ENCODE measurements at regions not wholly inside any gene's neighbourhood (a gene's known extent, or its start where the extent isn't known, plus 50 kb on each side); places are given as distances from the start of the nearest gene placed in this dataset.

DNA sequence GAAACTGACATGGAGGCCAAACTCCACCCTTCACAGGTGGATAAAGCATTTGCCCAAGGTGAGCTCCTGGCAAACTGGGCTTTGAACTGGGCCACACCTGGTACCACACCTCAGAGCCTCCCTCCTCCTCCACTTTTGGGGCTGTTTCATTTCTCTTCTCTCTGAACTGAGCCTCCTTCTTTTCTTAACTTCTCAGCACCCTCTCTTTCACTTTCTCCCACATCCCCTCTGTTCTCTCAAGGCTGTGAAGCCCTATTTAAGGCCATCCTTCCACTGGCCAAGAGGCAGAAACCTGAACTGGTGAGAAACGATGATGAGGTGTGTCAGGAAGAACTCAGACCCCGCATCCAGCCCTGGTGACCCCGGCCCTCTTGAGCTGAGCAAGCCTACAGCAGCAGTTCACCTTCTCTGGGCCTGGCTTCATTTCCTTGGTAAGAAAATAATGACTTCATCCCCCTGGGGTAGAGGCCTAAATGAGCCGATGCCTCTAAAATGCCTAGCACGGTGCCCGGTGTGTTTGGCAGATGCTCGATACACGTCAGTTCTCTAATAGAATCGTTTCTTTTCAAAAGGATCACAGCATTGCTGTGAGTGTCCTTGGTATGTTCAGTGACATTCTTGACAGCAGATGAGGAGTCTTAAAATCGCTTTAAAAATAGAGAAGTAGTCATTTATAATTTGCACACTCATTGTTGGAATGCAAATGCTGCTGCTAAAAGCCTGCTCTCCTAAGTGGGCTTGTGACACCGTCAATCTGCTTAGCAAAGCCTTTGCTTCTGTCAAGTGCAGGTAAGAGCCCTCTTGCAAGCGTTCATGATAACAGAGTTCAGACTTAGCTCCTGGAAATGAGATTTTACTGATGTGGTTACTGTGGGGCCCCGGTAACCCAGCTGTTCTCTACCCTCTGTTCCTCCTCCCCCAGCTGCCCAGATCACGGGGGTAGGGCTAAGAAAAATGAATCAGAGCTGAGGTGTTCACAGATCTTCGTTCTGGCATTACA is 97.7 kb upstream of the ATP2B2 start:
- H3K4me1 ChIP-seq (ENCODE audit: low read length) = peaks cover 6% of the 10 kb centered on the region
- H3K9me3 ChIP-seq (ENCODE audit: insufficient read depth, low read length) = no peaks in the 10 kb centered on the region
- H3K4me3 ChIP-seq (ENCODE audit: low read length) = no peak overlapping the region
- no peak overlapping the region for H3K9ac ChIP-seq (ENCODE audit: low read length)
- H3K79me2 ChIP-seq (ENCODE audit: low read length) = no peaks in the 10 kb centered on the region
- no peak overlapping the region for H3K4me2 ChIP-seq (ENCODE audit: low read length)
- H3K27ac ChIP-seq (ENCODE audit: low read length) = no peak overlapping the region
- no peak overlapping the region for H2AFZ ChIP-seq (ENCODE audit: low read depth, low read length)
- H4K20me1 ChIP-seq (ENCODE audit: insufficient read depth, low read length) = no peaks in the 10 kb centered on the region
- TF ChIP-seq, protein P1, sequence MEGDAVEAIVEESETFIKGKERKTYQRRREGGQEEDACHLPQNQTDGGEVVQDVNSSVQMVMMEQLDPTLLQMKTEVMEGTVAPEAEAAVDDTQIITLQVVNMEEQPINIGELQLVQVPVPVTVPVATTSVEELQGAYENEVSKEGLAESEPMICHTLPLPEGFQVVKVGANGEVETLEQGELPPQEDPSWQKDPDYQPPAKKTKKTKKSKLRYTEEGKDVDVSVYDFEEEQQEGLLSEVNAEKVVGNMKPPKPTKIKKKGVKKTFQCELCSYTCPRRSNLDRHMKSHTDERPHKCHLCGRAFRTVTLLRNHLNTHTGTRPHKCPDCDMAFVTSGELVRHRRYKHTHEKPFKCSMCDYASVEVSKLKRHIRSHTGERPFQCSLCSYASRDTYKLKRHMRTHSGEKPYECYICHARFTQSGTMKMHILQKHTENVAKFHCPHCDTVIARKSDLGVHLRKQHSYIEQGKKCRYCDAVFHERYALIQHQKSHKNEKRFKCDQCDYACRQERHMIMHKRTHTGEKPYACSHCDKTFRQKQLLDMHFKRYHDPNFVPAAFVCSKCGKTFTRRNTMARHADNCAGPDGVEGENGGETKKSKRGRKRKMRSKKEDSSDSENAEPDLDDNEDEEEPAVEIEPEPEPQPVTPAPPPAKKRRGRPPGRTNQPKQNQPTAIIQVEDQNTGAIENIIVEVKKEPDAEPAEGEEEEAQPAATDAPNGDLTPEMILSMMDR (IDR thresholded peaks at IDR 0.05; ENCODE audit: low read depth, low read length) = no peak
- TF ChIP-seq EZH2phosphoT487 (IDR thresholded peaks at IDR 0.05; ENCODE audit: low read depth) = no peak
- H3K27me3 ChIP-seq (ENCODE audit: low read depth, low read length) = peaks cover 14% of the 10 kb centered on the region
- no peaks in the 10 kb centered on the region for H3K36me3 ChIP-seq (replicated peaks; ENCODE audit: low read depth, low read length)

DNA sequence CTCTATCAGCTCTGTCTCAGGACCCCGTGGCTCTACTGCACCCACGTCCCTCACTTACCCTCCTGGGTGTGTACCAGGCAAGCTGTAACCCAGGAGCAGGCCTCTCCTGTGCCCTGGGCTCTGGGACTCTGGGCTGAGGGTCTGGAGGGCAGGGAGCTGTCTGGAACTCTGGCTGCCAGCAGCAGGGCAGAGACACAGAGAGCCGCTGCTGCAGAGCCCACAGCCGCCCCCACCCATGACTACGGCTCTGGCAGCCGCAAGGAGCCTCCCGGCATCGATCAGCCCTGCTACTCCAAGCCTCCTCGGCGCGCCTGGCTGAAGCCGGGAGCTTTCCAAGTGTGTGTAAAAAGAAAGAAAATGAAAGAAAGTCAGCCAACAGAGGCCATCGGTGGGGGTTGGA is 103.7 kb upstream of the ATP2B2 start:
- Histone ChIP-seq H4K20me1 (ENCODE audit: insufficient read depth, low read length) (no peaks in the 10 kb centered on the region), H3K9ac (ENCODE audit: low read length) (no peak overlapping the region), H3K4me3 (ENCODE audit: low read length) (no peak overlapping the region), H3K9me3 (ENCODE audit: insufficient read depth, low read length) (no peaks in the 10 kb centered on the region), H3K27me3 (ENCODE audit: low read depth, low read length) (peaks cover 2% of the 10 kb centered on the region; the same call in 1 of the 2 replicates), H3K27ac (ENCODE audit: low read length) (no peak overlapping the region), H3K36me3 (replicated peaks; ENCODE audit: low read depth, low read length) (no peaks in the 10 kb centered on the region), H3K79me2 (ENCODE audit: low read length) (no peaks in the 10 kb centered on the region), H3K4me2 (ENCODE audit: low read length) (no peak overlapping the region), H2AFZ (ENCODE audit: low read depth, low read length) (no peak overlapping the region), H3K4me1 (ENCODE audit: low read length) (no peaks in the 10 kb centered on the region)
- no peak for TF ChIP-seq EZH2phosphoT487 (IDR thresholded peaks at IDR 0.05; ENCODE audit: low read depth)

DNA sequence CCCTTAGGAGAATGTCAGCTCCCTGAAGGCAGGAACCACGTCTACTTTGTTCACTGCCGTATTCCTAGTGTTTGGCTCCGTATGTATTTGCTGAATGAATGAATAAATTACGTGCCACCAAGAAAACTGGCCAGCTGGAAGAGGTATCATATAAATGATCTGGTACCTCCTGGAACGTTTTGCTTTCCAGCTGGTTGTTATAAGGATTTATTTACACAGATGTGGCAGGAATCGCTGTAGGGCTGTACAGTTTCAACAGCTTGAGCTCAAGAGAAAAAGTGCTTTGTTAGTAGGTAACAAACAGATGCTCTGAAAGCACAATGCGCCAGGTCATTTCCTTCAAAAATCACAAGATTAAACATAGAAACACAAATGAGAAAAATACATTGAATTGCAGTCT is 108.8 kb upstream of the ATP2B2 start:
- no peak overlapping the region for H3K27ac ChIP-seq (ENCODE audit: low read length)
- H4K20me1 ChIP-seq (ENCODE audit: insufficient read depth, low read length) = no peaks in the 10 kb centered on the region
- no peak overlapping the region for H3K9ac ChIP-seq (ENCODE audit: low read length)
- no peak for TF ChIP-seq EZH2phosphoT487 (IDR thresholded peaks at IDR 0.05; ENCODE audit: low read depth)
- TF ChIP-seq, protein P1 (IDR thresholded peaks at IDR 0.05; ENCODE audit: low read depth, low read length) = no peak
- H3K4me1 ChIP-seq (ENCODE audit: low read length) = no peaks in the 10 kb centered on the region
- no peaks in the 10 kb centered on the region for H3K79me2 ChIP-seq (ENCODE audit: low read length)
- no peak overlapping the region for H3K4me3 ChIP-seq (ENCODE audit: low read length)
- H3K9me3 ChIP-seq (ENCODE audit: insufficient read depth, low read length) = no peaks in the 10 kb centered on the region
- H3K36me3 ChIP-seq (replicated peaks; ENCODE audit: low read depth, low read length) = no peaks in the 10 kb centered on the region
- no peak overlapping the region for H2AFZ ChIP-seq (ENCODE audit: low read depth, low read length)
- H3K27me3 ChIP-seq (ENCODE audit: low read depth, low read length) = peaks cover 27% of the 10 kb centered on the region
- no peak overlapping the region for H3K4me2 ChIP-seq (ENCODE audit: low read length)

DNA sequence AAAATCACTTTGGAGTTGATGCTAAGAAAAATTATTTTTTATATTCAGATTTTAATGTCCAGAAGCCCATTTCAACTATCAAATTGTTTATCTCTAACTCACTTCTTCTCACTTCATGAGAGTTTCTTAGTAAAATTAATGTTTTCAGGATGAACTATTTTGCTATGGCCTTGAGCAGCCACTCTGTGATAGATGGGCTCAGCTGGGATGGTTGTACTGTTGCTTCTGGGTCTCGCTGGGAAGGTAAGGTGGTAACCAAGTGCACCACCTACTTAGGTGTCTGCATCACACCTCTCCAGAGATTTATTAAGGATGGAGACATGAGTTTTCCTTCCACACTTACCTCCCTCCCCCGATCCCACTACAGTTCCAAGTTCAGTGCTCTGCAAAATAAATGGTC is 110.3 kb upstream of the ATP2B2 start:
- Histone ChIP-seq H4K20me1 (ENCODE audit: insufficient read depth, low read length) (no peaks in the 10 kb centered on the region), H3K27me3 (ENCODE audit: low read depth, low read length) (peaks cover 27% of the 10 kb centered on the region), H3K4me2 (ENCODE audit: low read length) (no peak overlapping the region), H3K27ac (ENCODE audit: low read length) (no peak overlapping the region), H3K79me2 (ENCODE audit: low read length) (no peaks in the 10 kb centered on the region), H3K4me1 (ENCODE audit: low read length) (no peaks in the 10 kb centered on the region), H2AFZ (ENCODE audit: low read depth, low read length) (no peak overlapping the region), H3K4me3 (ENCODE audit: low read length) (no peak overlapping the region), H3K36me3 (replicated peaks; ENCODE audit: low read depth, low read length) (no peaks in the 10 kb centered on the region), H3K9me3 (ENCODE audit: insufficient read depth, low read length) (no peaks in the 10 kb centered on the region), H3K9ac (ENCODE audit: low read length) (no peak overlapping the region)
- no peak for TF ChIP-seq EZH2phosphoT487 (IDR thresholded peaks at IDR 0.05; ENCODE audit: low read depth)
- TF ChIP-seq, protein P1 (IDR thresholded peaks at IDR 0.05; ENCODE audit: low read depth, low read length) = no peak

All from OCI-LY3 (cell line).